HepG2 (cell line): ENCODE measurements at regions not wholly inside any gene's neighbourhood (a gene's known extent, or its start where the extent isn't known, plus 50 kb on each side); places are given as distances from the start of the nearest gene placed in this dataset.

Experiments
- BCL3 ChIP-seq: sonication (generic); formaldehyde crosslinking; IDR thresholded peaks from 2 replicates; pipeline ENCODE4 v1.5.1; 2020; ENCODE audit warnings: mild to moderate bottlenecking, missing genetic modification reagents, moderate library complexity
- CEBPG ChIP-seq: IDR thresholded peaks from 2 replicates; pipeline ENCODE4 v1.6.1; 2016
- DBP ChIP-seq: sonication (generic); formaldehyde crosslinking; IDR thresholded peaks from 2 replicates; pipeline ENCODE4 v1.4.0; 2020; ENCODE audit warnings: missing genetic modification reagents; ENCODE audit errors: not compliant biosample characterization
- DPF2 ChIP-seq: sonication (generic); formaldehyde crosslinking; IDR thresholded peaks from 2 replicates; pipeline ENCODE4 v1.4.0; 2020; ENCODE audit warnings: mild to moderate bottlenecking, low read depth, missing genetic modification reagents, borderline replicate concordance
- ELK4 ChIP-seq: sonication (generic); formaldehyde crosslinking; IDR thresholded peaks from 2 replicates; pipeline ENCODE4 v1.9.0; 2021; ENCODE audit warnings: missing genetic modification reagents, borderline replicate concordance
- GLI4 ChIP-seq: sonication (generic); formaldehyde crosslinking; IDR thresholded peaks from 2 replicates; pipeline ENCODE4 v1.5.1; 2020; ENCODE audit warnings: missing genetic modification reagents, mild to moderate bottlenecking, moderate library complexity, borderline replicate concordance
- HNF1A ChIP-seq, 2 experiments: sonication (generic) in 1 of 2; formaldehyde crosslinking in 1 of 2; IDR thresholded peaks; 2 replicates each; pipeline versions ENCODE4 v1.4.0 to v1.6.1; 2016 to 2020; ENCODE audit warnings: borderline replicate concordance in 1 of 2, low read depth in 1 of 2, mild to moderate bottlenecking in 1 of 2, missing genetic modification reagents in 1 of 2
- HNRNPLL ChIP-seq: fragments of 200-400 bp; formaldehyde crosslinking; IDR thresholded peaks from 2 replicates; pipeline ENCODE4 v1.6.1; 2017; ENCODE audit warnings: mild to moderate bottlenecking, low read depth, low read length; ENCODE audit not compliant: poor library complexity, severe bottlenecking
- IRF9 ChIP-seq: sonication (generic); formaldehyde crosslinking; IDR thresholded peaks from 2 replicates; pipeline ENCODE4 v1.8.0; 2022; ENCODE audit warnings: missing genetic modification reagents, mild to moderate bottlenecking, borderline replicate concordance
- JUND ChIP-seq: sonication (generic); formaldehyde crosslinking; IDR thresholded peaks from 2 replicates; pipeline ENCODE4 v1.8.0; 2022; ENCODE audit warnings: mild to moderate bottlenecking, missing genetic modification reagents
- MAFG ChIP-seq: sonication (generic); formaldehyde crosslinking; IDR thresholded peaks from 2 replicates; pipeline ENCODE4 v1.5.1; 2020; ENCODE audit warnings: mild to moderate bottlenecking, missing genetic modification reagents
- PHB2 ChIP-seq: fragments of 450-650 bp; IDR thresholded peaks from 2 replicates; pipeline ENCODE4 v1.6.1; 2018; ENCODE audit not compliant: partially characterized antibody
- POLR2G ChIP-seq: fragments of 200-400 bp; formaldehyde crosslinking; IDR thresholded peaks from 2 replicates; pipeline ENCODE4 v1.6.1; 2018; ENCODE audit warnings: mild to moderate bottlenecking, low read depth, low read length, moderate library complexity
- XBP1 ChIP-seq: sonication (generic); formaldehyde crosslinking; IDR thresholded peaks from 2 replicates; pipeline ENCODE4 v1.5.0; 2020; ENCODE audit warnings: missing genetic modification reagents
- ZBTB26 ChIP-seq: IDR thresholded peaks from 2 replicates; pipeline ENCODE4 v1.6.1; 2016; ENCODE audit warnings: missing compliant biosample characterization, missing genetic modification reagents, borderline replicate concordance
- ZNF30 ChIP-seq: sonication (generic); formaldehyde crosslinking; IDR thresholded peaks from 2 replicates; pipeline ENCODE4 v1.5.0; 2020; ENCODE audit warnings: mild to moderate bottlenecking, missing genetic modification reagents
- ZNF317 ChIP-seq: sonication (generic); formaldehyde crosslinking; IDR thresholded peaks from 2 replicates; pipeline ENCODE4 v1.5.0; 2020; ENCODE audit warnings: mild to moderate bottlenecking, missing genetic modification reagents
- ZNF33B ChIP-seq: sonication (generic); formaldehyde crosslinking; IDR thresholded peaks from 2 replicates; pipeline ENCODE4 v1.5.1; 2020; ENCODE audit warnings: mild to moderate bottlenecking, missing genetic modification reagents

- TF ChIP-seq HNF1A (IDR thresholded peaks at IDR 0.05; ENCODE audit: low read depth) (peak; percentile 90), HNF1A (CRISPR knock-in tag; IDR thresholded peaks at IDR 0.05; ENCODE audit: borderline replicate concordance) (peak; percentile 88; the same call in 1 of the 2 replicates), CEBPG (CRISPR knock-in tag) (peak; percentile 87), IRF9 (peak; percentile 80; the same call in 1 of the 2 replicates), POLR2G (no peak), JUND (CRISPR knock-in tag) (peak; percentile 73), GLI4 (no peak), DBP (CRISPR knock-in tag) (no peak), DPF2 (CRISPR knock-in tag) (peak; percentile 90), ZNF30 (CRISPR knock-in tag) (no peak), HNRNPLL (no peak), ZNF33B (CRISPR knock-in tag) (peak; percentile 86; the same call in 1 of the 2 replicates), BCL3 (peak; percentile 87), MAFG (CRISPR knock-in tag) (no peak), ZNF317 (CRISPR knock-in tag) (peak; percentile 87), XBP1 (no peak), ZBTB26 (CRISPR knock-in tag) (peak; percentile 90), ELK4 (CRISPR knock-in tag) (no peak), PHB2 (no peak)
Measured at GRCh38 chr2:84293791-84294380, 165.2 kb downstream of the SUCLG1 start (continued).
